ENCODE measurements at regions not wholly inside any gene's neighbourhood (a gene's known extent, or its start where the extent isn't known, plus 50 kb on each side); places are given as distances from the start of the nearest gene placed in this dataset.
"Not testable (repeated sequence)": the region's sequence is repeated elsewhere in the genome, so short reads cannot be mapped to it uniquely, and the experiment has no call there.

DNA sequence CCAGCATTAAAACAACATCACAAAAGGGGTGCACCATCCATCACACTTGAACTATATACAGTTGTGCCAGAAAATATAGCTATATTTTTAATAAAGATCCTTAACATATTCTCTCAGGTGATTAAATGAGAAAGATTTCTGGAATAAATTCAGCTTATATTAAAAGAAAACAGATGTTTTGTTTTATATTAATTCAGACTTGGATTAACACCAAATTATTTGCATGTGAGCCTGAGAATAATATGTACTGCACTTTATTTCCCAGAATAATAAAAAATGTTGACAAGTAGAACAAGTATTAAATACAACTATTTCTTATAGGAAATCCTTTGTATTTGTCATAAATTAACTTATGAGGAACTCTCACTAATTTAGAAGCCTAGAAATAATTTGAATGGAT is 1467.4 kb downstream of the RAPGEF2 start:
- no peak for DNase-seq (ENCODE audit: low spot score)
- intact Hi-C loops (cut with DNase I): no loop called here

DNA sequence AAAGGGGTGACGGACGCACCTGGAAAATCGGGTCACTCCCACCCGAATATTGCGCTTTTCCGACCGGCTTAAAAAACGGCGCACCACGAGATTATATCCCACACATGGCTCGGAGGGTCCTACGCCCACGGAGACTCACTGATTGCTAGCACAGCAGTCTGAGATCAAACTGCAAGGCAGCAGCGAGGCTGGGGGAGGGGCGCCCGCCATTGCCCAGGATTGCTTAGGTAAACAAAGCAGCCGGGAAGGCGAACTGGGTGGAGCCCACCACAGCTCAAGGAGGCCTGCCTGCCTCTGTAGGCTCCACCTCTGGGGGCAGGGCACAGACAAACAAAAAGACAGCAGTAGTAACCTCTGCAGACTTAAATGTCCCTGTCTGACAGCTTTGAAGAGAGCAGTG is 1471.4 kb downstream of the RAPGEF2 start:
- intact Hi-C loops (cut with DNase I); DNase-seq (ENCODE audit: low spot score): not testable (repeated sequence)

DNA sequence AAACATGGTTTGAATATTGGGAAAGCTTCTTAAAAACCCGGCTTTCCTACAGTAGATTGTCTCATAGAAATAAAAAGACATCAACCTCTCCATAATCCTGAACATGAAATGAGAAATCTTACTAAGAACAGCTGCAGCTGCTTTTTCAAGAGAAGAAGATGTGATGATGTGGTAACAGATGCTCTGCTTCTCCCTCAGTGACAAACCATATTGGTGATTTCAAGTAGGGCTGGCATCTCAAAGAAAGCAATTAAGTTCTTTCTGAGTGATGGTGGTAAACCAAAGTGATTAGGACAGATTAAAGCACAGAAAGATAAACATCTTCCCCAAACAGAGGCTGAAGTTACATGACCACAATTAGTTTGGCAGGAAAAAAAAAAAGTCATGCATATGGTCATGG is 1477.7 kb downstream of the RAPGEF2 start:
- no peak for DNase-seq (ENCODE audit: low spot score)
- intact Hi-C loops (cut with DNase I): no loop called here

DNA sequence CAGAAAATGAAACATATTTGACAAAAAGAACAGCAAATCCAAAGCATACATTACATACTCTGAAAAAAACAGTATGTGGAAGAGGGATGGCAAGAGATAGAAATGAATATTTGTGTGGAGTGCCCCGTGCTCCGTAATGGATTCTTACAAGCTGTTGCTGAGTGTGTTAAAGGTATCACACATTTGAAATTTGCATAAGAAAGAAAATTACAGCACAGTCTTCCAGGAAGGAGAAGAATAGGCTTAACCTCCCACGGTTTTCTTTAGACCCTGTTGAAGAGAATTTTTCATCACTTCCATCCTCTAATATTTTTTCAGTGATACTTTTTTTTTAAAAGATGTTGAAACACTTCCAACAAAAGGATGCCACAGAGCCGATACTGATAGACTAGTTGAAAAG is 1489.4 kb downstream of the RAPGEF2 start:
- no peak for DNase-seq (ENCODE audit: low spot score)
- intact Hi-C loops (cut with DNase I): no loop called here

DNA sequence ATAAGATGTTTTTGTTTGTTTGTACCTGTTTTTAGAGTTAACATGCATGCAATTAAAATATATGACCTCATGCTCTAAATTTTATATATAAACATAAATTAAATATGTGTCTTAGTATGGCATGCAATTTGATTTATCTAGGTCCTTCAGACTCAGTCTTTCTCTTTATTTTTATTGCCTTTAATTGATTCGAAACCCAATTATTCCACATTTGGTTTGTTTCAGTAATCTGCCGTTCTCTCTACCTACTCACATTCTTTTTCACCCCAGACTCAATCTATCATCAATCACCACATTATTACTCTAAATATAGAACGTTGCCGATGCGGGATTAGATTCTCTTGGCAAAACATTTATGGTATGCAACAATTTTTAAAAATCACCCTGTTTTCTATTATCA is 1492.8 kb downstream of the RAPGEF2 start:
- DNase-seq (ENCODE audit: low spot score): no peak
- intact Hi-C loops (cut with DNase I): no loop called here

DNA sequence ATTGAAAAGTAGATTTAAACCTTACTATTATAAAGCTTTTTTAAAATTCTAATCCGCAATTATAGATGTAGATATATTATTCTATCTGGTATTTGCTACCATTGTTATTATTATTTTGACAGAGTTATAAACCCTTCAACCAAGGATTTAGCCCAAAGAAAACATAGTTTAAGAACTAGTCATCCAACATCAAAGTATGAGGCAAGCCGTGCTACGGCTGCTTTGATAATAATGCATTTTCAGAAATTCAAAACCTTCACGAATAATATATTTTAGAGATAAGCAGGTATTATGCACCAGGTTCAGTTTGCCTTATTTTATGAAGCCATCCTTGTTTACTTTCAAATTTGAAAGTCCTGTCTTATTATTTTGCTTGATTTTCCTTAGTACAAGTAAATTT is 1501.7 kb downstream of the RAPGEF2 start:
- DNase-seq (ENCODE audit: low spot score): no peak
- intact Hi-C loops (cut with DNase I): no loop called here

DNA sequence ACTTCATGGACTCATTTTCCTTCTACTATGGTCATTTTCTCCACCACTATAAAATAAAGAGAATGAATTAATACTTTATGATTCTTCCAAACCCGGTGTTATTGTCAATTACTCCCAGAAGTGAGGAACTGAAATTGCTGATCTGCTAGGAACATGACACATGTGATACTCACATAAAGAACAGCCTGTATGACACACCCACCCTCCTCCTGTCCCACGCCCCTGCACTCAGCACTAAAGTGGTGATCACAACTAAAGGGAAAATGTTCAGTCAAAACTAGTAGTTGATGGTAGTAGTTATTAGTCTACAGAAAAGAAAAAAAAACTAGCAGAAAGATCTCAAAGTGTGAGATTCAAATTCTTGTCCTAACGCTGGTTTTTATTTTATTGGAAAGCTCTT is 1508.3 kb downstream of the RAPGEF2 start:
- intact Hi-C loops (cut with DNase I): no loop called here
- no peak for DNase-seq (ENCODE audit: low spot score)

DNA sequence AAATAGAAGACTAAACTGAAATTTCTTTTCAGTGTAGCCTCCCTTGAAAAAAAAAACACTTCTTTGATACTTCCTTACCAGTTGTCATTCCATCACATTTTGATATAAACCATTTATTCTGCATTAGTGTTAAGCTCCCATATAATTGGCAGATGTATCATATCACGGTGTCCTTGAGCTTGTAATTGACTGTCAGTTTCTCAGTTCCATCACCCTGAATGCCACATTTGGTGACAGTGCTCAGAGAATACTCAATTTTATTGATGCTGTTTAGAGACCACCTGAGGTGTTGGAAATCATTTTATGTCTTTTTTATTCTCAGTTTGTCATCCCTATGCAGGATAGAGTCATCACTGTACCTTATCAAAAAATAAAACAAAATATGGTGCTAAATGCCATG is 1528.2 kb downstream of the RAPGEF2 start:
- intact Hi-C loops (cut with DNase I): no loop called here
- DNase-seq (ENCODE audit: low spot score): no peak

DNA sequence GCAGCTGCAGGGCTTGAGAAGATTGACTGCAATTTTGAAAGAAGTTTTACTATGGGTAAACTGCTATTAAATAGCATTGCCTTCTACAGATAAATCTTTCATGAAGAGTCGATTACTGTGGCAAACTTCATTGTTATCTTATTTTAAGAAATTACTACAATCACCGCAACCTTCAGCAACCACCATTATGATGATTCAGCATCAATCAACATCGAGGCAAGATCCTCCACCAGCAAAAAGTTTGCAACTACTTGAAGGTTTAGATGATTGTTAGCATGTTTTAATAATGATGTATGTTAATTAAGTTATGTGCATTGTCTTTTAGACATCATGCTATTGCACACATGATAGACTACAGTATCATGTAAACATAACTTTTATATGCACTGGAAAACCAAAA is 1511.0 kb downstream of the FSTL5 start:
- intact Hi-C loops (cut with DNase I): no loop called here
- no peak for DNase-seq (ENCODE audit: low spot score)

DNA sequence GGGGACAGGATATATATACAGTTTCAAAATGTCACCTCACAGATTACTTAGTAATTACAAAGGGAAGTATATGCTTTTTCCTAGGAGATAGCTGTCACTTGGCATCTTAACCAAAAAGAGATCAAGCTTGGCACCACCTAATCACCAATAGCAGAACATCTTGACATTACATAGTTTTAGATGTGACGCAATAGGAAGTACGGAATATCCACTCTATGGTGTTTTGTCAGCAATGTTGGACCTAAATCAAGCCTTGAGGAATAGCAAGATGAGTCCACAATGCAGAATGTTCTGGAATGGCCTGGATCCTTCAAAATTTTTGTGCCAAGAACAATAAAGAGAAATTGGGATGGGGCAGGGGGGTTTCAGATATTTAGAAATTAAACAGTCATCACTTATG is 1488.2 kb downstream of the FSTL5 start:
- intact Hi-C loops (cut with DNase I): no loop called here
- DNase-seq (ENCODE audit: low spot score): no peak

DNA sequence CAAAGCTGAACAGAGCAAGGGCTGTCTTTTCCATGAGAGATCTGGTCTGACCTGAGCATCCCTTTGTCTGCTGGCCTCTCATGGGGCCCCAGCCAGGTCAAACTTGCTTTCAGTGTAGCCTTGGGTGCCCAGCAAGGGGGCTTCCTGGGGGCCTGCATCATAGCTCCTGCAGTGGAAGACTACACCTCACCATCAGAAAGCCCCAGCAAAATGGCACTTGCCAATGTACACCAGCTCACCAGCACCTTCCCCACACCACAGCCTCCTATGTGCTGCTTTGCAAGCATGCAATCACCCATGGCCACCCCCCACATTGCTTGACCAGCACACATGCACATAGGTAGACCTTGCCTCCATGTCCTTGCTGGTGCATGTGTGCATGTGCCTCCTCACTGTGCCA is 1478.1 kb downstream of the FSTL5 start:
- intact Hi-C loops (cut with DNase I): no loop called here
- no peak for DNase-seq (ENCODE audit: low spot score)

DNA sequence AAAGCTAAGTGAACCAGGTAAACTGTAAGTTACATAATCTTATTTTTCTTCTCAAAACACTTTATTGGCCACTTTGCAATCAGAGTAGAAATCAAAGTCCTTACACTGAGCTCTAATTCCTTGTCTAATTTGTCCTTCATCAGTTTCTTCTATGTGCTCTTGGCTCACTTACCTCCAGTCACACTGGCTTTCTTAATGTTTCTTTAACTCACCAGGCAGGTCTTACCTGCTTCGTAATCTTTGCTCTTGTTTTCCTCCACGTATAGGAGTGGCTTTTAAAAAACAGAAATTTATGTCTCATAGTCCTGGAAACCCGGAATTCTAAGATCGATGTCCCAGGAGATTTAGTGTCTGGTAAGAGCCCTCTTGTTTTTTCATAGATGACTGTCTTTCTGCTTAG is 1462.1 kb downstream of the FSTL5 start:
- DNase-seq (ENCODE audit: low spot score): no peak
- intact Hi-C loops (cut with DNase I): no loop called here

DNA sequence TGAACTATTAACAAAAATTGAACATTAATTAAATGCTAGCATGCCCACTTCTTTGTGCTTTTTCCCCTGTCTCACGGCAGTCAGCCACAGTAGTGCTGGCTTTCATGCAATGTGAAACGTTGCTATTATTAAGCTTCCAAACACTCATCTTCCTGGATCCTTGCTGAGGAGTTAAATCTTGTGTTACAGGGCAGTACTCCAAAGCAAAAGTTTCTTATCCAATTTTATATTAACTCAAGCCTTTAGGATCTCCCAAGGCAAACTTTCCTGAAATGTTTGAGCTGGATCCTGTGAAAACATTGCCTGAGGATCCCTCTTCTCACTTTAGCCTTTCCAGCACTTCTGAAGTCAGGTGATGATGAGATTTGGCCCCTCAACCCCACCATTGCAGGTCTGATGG is 1454.8 kb downstream of the FSTL5 start:
- intact Hi-C loops (cut with DNase I): no loop called here
- DNase-seq (ENCODE audit: low spot score): no peak

DNA sequence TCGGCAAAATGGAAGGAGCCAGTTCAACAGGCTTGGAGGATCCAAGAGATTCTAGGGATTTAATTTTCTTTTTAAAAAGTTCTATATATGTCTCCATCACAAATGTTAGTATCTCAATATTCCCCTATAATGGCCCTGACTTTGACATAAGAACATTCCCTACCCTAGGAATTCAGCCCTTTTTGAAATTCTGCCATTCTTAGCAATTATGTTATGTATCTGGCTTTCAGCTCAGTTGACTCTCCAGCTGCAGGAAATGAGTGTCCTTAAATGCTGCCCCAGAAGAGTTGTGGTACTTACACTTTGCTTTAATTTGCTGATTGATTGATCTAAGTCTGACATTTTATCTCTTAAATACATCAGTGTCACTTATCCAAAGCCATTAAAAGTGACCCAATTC is 1454.3 kb downstream of the FSTL5 start:
- intact Hi-C loops (cut with DNase I): no loop called here
- no peak for DNase-seq (ENCODE audit: low spot score)

DNA sequence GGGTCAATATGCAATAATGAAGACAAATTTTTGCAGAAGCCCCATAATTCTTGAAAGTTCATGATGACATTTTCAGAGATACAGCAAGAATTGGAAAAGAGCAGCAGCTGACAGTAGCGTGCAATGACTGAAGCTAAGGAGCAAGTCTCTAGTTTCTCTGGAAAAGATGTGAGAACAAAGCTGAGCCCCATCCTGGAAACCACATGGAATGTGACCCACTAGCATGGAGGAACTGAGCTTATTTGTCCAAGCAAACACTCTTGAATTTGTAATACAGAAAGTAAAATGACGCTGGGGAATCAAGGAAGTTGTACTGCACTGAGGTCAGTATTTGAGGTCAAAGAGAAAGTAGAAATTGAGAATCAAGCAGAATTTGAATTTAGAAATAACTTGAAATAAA is 1447.2 kb downstream of the FSTL5 start:
- no peak for DNase-seq (ENCODE audit: low spot score)
- intact Hi-C loops (cut with DNase I): no loop called here

DNA sequence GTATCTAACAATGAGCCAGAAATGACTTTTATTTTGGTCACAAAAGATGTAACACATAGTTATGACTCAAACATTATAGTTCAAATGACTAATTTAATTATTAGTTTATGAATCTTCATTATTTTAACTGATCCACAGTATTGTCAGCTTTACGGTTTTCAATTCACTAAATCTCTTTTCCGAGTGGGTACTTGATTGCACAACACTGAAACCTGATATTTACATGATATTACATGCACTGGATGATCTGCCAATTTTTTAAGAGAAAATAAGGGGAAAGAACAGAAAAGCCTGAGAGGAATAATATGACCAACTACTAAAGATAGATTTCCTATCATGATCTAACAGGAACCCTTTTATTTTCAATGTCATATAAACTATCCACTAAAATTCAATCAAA is 1446.0 kb downstream of the FSTL5 start:
- intact Hi-C loops (cut with DNase I): no loop called here
- no peak for DNase-seq (ENCODE audit: low spot score)

DNA sequence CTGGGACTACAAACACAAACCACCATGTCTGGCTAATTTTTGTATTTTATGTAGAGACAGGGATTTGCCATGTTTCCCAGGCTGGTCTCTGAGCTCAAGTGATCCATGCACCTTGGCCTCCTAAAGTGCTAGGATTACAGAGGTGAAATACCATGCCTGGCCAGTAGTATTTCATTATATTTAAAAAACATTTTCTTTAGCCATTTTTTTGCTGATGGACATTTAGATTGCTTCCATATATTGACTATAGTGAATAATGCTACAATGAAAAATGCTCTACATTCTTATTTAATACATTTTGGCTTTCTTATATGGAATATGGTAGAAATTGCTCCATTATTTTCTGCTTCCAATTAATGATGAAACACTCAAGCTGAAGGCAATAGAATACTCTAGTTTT is 1439.7 kb downstream of the FSTL5 start:
- intact Hi-C loops (cut with DNase I): no loop called here
- DNase-seq (ENCODE audit: low spot score): no peak

DNA sequence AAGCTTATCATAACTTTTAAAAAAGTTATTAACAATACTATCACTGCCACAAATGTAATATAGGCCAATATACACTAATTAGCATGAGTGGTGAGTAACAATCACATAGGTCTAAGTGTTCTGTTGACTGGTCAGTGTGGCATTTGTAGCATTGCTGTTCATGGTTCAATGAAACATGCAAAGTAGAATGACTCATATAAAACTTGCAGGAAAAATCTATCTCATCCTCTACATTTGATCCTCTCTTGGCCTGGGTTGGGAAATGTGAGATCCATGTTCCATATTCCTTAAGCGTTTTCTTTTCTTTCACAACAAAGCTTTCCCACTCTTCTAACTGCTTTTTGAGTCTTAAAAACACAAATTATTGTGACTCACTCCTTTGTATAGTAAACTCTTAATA is 1418.7 kb downstream of the FSTL5 start:
- DNase-seq (ENCODE audit: low spot score): no peak
- intact Hi-C loops (cut with DNase I): no loop called here

DNA sequence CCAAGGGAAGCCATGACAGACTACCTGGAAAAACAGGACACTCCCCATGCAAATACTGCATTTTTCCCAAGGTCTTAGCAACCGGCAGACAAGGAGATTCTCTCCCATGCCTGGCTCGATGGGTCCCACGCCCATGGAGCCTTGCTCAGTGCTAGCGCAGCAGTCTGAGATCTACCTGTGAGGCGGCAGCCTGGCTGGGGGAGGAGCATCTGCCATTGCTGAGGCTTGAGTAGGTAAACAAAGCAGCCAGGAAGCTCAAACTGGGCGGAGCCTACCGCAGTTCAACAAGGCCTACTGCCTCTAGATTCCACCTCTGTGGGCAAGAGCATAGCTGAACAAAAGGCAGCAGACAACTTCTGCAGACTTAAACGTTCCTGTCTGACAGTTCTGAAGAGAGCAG is 1417.2 kb downstream of the FSTL5 start:
- DNase-seq (ENCODE audit: low spot score); intact Hi-C loops (cut with DNase I): not testable (repeated sequence)

DNA sequence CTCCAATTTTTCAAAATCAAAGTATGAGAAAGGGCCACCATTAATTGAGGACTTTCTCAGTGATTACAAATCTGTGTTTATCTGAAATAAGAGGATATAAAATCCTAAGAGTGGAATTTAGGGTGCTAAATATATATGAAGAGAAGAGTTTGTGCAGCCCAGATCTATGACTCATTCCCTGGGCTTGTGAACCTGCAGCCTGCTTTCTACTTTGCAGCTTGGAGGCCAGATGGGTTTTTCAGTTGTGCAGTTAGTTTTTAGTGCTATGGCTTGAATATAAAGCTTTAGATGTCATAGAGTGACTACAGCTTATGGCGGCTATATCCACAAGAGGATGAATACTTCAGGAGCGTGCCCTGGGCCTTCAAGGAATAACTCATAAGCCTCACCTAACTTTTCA is 1391.1 kb downstream of the FSTL5 start:
- DNase-seq (ENCODE audit: low spot score): no peak
- intact Hi-C loops (cut with DNase I): no loop called here

DNA sequence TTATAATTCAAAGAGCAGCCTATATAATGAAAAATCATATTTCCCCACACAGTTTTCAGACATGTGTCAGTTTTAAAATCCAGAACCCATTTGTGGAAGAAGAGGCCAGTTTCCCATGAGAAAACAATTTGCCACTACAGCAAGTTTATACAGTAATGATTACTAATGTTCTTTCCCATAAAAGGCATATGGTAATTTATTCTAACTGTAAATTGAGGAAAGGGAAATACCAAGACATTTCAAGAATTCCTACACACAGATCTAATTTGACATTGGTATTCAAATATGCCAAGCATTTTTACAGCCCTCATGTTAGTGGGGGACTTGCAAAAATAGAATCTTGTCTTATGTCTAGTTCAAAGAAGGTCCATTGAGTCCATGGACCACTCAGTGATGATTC is 1368.6 kb downstream of the FSTL5 start:
- intact Hi-C loops (cut with DNase I): no loop called here
- DNase-seq (ENCODE audit: low spot score): no peak

DNA sequence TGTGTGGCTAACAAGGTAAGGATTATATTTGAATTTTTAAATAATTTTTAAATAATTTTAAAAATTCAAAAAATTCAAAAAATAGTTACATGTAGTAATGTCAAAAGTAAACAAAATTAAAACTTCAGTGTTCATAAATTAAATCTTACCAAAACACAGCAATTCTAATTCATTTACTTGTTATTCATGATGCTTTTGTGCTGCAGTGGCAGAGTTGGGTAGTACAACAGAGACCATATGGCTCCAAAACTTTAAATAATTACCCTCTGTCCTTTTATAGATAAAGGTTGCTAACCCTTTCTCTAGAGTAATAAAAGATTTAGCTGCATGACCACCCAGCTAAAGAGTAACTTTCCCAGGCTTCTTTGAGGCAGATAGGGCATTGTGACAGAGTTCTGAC is 1355.6 kb downstream of the FSTL5 start:
- intact Hi-C loops (cut with DNase I): no loop called here
- no peak for DNase-seq (ENCODE audit: low spot score)

DNA sequence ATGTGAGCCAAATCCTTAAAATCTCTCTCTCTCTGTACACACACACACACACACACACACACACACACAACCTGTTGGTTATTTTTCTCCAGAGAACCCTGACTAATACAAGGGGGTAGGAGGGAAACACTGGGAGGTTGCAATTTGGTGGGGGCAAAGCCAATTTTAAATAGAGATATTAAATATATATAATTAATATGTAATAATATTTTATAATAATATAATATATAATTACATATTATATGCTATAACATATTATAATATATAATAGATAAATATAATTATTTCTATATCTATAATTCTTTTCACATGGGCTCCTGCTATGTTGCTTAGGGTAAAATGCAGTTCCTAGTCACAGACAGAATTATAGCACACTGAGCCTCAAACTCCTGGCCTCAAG is 1354.2 kb downstream of the FSTL5 start:
- no peak for DNase-seq (ENCODE audit: low spot score)
- intact Hi-C loops (cut with DNase I): no loop called here

All from posterior vena cava (tissue), 2 donors.